H1 (cell line): ENCODE measurements at regions not wholly inside any gene's neighbourhood (a gene's known extent, or its start where the extent isn't known, plus 50 kb on each side); places are given as distances from the start of the nearest gene placed in this dataset.

Experiments
- BRCA1 ChIP-seq: IDR thresholded peaks from 2 replicates; pipeline ENCODE4 v1.6.1; 2012; ENCODE audit warnings: low read depth, low read length, improper control_type of control experiment
- KDM1A ChIP-seq: fragments of 200-600, 300-600 bp; sonication (generic); IDR thresholded peaks from 2 replicates; pipeline ENCODE4 v1.7.1; 2016; ENCODE audit warnings: mild to moderate bottlenecking, low read length, borderline replicate concordance
- KDM5A ChIP-seq: fragments of 200-600 bp; IDR thresholded peaks from 2 replicates; pipeline ENCODE4 v1.7.1; 2012; ENCODE audit warnings: mild to moderate bottlenecking, low read length, inconsistent platforms, mixed read lengths
- SIRT6 ChIP-seq: IDR thresholded peaks from one replicate; pipeline ENCODE4 v1.7.1; 2012; ENCODE audit warnings: low read length, inconsistent platforms
- TF ChIP-seq, protein P1 (sequence below): IDR thresholded peaks from 2 replicates; pipeline ENCODE4 v1.6.1; 2012; ENCODE audit warnings: low read length, inconsistent platforms

DNA sequence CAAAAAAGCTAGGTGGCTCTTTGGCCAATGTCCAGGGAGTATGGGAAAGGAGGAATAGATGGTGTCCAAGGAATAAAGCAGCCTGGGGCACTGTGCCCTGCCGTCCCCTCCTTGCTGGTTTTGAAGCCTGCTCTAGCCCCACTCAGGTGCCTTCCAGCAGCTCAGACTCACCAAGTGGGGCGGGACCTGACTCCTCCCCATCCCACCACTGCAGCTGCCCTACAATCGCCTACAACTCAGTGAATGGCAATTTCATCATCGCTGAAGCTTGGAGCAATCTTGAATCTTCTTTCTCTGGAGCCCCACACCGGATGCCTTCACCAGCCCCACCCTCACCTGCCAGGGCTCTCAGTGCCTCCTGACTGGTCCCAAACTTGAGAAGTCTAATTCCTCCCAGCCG is 56.4 kb upstream of the NXT1 start (continued):
- TF ChIP-seq, protein P1, sequence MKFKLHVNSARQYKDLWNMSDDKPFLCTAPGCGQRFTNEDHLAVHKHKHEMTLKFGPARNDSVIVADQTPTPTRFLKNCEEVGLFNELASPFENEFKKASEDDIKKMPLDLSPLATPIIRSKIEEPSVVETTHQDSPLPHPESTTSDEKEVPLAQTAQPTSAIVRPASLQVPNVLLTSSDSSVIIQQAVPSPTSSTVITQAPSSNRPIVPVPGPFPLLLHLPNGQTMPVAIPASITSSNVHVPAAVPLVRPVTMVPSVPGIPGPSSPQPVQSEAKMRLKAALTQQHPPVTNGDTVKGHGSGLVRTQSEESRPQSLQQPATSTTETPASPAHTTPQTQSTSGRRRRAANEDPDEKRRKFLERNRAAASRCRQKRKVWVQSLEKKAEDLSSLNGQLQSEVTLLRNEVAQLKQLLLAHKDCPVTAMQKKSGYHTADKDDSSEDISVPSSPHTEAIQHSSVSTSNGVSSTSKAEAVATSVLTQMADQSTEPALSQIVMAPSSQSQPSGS, result no peak
- TF ChIP-seq KDM1A, result no peak
- TF ChIP-seq KDM5A, result no peak
- TF ChIP-seq BRCA1, result no peak
- TF ChIP-seq SIRT6, result no peak
